T-helper 2 cell treated with Interferon-gamma antibody and Interleukin-4, amounts not matched to agents 5 μg/mL and 100 μg/mL, for 36 hours (primary cell): ENCODE measurements at regions not wholly inside any gene's neighbourhood (a gene's known extent, or its start where the extent isn't known, plus 50 kb on each side); places are given as distances from the start of the nearest gene placed in this dataset.

Experiments
- DNase-seq: peaks from one replicate; pipeline ENCODE4 v3.0.0; 2021; ENCODE audit warnings: low spot score
- H3K27ac Mint-ChIP-seq: one replicate; pipeline ENCODE4 v1.8.0; 2021; ENCODE audit warnings: mild to moderate bottlenecking, mixed read lengths
- H3K27me3 Mint-ChIP-seq: one replicate; pipeline ENCODE4 v1.8.0; 2021; ENCODE audit warnings: low read depth, mixed read lengths
- H3K36me3 Mint-ChIP-seq: one replicate; pipeline ENCODE4 v1.8.0; 2021; ENCODE audit warnings: low read depth, mixed read lengths
- H3K4me1 Mint-ChIP-seq: one replicate; pipeline ENCODE4 v1.8.0; 2021; ENCODE audit warnings: low read depth, mixed read lengths
- H3K4me3 Mint-ChIP-seq: one replicate; pipeline ENCODE4 v1.8.0; 2022; ENCODE audit warnings: mild to moderate bottlenecking, moderate library complexity, mixed read lengths
- H3K9me3 Mint-ChIP-seq: one replicate; pipeline ENCODE4 v1.8.0; 2021; ENCODE audit warnings: mixed read lengths

- no peaks in the 10 kb centered on the region for H3K36me3 Mint-ChIP-seq
- no peak overlapping the region for H3K4me3 Mint-ChIP-seq
- no peak overlapping the region for H3K27ac Mint-ChIP-seq
- peaks cover 3% of the 10 kb centered on the region for H3K4me1 Mint-ChIP-seq
- no peaks in the 10 kb centered on the region for H3K9me3 Mint-ChIP-seq
- DNase-seq: no peak
- peaks cover 19% of the 10 kb centered on the region for H3K27me3 Mint-ChIP-seq
These were observed 117.9 kb upstream of the EEPD1 start for GRCh38 chr7:36035186-36035585.

DNA sequence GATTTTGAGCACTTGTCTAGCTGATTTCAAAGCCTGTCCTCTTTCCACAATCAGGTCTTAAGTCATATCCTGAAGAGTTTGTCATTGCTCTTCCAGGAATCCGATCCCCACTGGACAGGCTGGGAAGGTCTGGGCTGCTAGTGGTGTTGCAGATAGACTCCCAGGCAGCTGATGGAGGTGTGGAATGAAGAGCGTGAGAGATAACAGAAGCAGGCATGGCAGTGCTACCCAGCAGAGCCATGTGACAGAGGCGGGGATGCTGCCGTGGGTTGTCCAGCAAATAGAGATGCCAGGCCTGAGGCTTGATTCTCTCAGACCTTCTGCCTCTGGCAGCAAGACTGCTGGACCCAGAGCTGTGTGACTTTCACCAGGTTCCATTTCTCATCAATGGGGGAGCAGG is 116.5 kb upstream of the EEPD1 start:
- no peak for DNase-seq
- H3K4me3 Mint-ChIP-seq: no peak overlapping the region
- peaks cover 16% of the 10 kb centered on the region for H3K27me3 Mint-ChIP-seq
- no peaks in the 10 kb centered on the region for H3K36me3 Mint-ChIP-seq
- H3K9me3 Mint-ChIP-seq: no peaks in the 10 kb centered on the region
- H3K27ac Mint-ChIP-seq: no peak overlapping the region
- H3K4me1 Mint-ChIP-seq: peaks cover 3% of the 10 kb centered on the region

- Mint-ChIP-seq H3K27me3 (peaks cover 14% of the 10 kb centered on the region), H3K9me3 (no peaks in the 10 kb centered on the region), H3K36me3 (no peaks in the 10 kb centered on the region), H3K4me3 (no peak overlapping the region), H3K27ac (no peak overlapping the region), H3K4me1 (peaks cover 3% of the 10 kb centered on the region)
- no peak for DNase-seq
These were observed 115.9 kb upstream of the EEPD1 start for GRCh38 chr7:36037121-36037662.

DNA sequence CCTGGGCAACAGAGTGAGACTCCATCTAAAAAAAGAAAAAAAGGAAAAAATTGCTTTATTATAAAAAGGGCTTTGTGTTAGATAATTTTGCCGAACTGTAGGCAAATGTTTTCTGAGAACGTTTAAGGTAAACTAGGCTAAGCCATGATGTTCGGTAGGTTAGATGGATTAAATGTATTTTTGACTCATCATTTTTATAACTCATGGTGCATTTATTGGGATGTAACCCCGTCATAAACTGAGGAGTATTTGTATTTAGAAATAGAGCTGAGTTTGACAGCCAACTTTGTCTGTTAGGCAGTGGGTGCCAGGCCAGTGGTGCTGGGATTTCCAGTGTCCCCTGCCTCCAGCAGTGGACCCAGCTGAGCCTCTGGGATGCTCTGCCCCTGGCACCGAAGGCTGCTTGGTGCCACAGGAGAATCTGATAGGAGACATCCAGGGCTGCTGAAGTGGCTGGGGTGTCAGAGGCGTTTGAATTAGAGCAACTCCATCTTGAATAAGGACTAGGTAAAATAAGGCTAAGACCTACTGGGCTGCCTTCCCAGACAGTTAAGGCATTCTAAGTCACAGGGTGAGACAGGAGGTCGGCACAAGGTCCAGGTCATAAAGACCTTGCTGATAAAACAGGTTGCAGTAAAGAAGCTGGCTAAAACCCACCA is 114.9 kb upstream of the EEPD1 start:
- Mint-ChIP-seq H3K4me1 (peaks cover 3% of the 10 kb centered on the region), H3K27ac (no peak overlapping the region), H3K27me3 (peaks cover 11% of the 10 kb centered on the region), H3K9me3 (no peaks in the 10 kb centered on the region), H3K36me3 (no peaks in the 10 kb centered on the region), H3K4me3 (no peak overlapping the region)
- no peak for DNase-seq

DNA sequence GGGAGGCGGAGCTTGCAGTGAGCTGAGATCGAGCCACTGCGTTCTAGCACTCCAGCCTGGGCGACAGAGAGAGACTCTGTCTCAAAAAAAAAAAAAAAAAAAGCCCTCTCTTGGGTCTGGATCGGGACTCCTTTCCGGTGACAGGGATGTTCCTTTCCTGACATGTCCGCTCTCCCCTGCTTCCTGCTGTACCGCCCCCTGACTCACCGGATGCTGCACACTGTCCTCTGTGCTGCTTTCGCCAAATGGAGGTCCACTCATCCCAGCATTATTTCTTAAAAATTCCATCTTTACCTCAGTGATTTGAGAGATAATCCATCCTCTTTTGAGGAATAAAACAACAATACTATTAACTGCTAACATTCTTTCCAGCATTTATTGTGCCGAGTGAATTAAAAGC is 113.8 kb upstream of the EEPD1 start:
- Mint-ChIP-seq H3K4me3 (no peak overlapping the region), H3K4me1 (peaks cover 3% of the 10 kb centered on the region), H3K9me3 (no peaks in the 10 kb centered on the region)

GRCh38 chr7:36039671-36040070 is 113.4 kb upstream of the EEPD1 start:
- Mint-ChIP-seq H3K36me3 (no peaks in the 10 kb centered on the region), H3K27ac (no peak overlapping the region), H3K4me1 (peaks cover 3% of the 10 kb centered on the region), H3K27me3 (peaks cover 5% of the 10 kb centered on the region), H3K4me3 (no peak overlapping the region), H3K9me3 (no peaks in the 10 kb centered on the region)
- DNase-seq: no peak

More for the DNA sequence above, 113.8 kb upstream of the EEPD1 start:
- Mint-ChIP-seq H3K27me3 (peaks cover 5% of the 10 kb centered on the region), H3K27ac (no peak overlapping the region), H3K36me3 (no peaks in the 10 kb centered on the region)
- DNase-seq: no peak

DNA sequence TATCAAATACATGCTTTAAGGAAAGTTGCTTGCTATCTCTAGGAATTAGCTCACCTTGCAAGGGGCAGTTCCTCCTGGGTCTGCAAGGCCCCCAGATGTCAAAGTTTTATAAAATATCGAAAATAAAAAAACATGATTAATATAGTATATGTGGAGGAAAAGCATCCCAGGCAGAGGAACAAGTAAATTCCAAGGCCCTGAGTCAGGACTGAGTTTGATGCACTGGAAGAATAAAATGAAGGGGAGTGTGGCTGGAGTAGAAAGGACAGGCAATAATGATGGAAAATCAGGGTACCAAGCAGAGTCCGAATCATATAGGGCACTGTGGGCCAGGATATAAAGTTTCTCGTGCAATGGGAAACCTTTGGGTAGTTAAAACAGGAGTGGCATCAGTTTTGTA is 112.4 kb upstream of the EEPD1 start:
- no peak for DNase-seq
- no peaks in the 10 kb centered on the region for H3K36me3 Mint-ChIP-seq
- no peaks in the 10 kb centered on the region for H3K9me3 Mint-ChIP-seq
- no peak overlapping the region for H3K4me3 Mint-ChIP-seq
- H3K4me1 Mint-ChIP-seq: peaks cover 3% of the 10 kb centered on the region
- peaks cover 6% of the 10 kb centered on the region for H3K27me3 Mint-ChIP-seq
- no peak overlapping the region for H3K27ac Mint-ChIP-seq

DNA sequence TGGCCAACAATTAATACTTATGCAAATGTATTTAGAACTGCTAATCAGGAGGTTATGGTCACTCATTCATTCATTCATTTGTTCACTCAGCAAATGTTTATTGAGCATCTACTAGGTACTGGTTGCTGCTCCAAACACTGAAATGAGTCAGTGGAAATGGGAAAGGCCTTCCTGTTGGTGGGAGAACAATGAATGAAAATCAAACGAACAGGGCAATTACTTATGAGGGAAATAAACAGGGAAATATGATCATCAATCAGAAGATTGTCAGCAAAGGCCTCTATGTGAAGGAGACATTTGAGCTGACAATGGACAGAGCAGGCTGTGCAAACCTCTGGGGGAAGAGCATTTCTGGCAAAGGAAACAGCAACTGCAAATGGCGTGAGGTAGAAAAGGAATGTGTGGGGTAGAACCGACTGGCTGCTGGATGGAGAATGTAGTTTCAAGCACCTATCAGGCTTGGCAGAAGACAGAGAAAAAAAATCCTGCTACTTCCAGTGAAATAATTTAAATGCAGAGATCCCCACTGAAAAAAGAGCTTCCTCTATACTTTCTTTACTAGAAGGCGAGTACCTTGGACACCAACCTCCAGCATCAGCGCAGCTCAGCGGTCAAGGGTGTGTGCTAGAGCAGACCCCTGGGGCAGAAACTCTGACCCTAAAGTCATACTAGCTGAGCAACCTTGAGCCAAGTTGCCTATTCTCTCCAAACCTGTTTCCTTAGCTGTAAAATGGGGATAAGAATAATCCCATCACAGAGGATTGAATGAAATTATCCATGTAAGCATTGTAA is 108.8 kb upstream of the EEPD1 start:
- no peaks in the 10 kb centered on the region for H3K36me3 Mint-ChIP-seq
- DNase-seq: no peak
- H3K27me3 Mint-ChIP-seq: peaks cover 2% of the 10 kb centered on the region
- no peaks in the 10 kb centered on the region for H3K4me1 Mint-ChIP-seq
- H3K9me3 Mint-ChIP-seq: no peaks in the 10 kb centered on the region
- H3K4me3 Mint-ChIP-seq: no peak overlapping the region
- no peak overlapping the region for H3K27ac Mint-ChIP-seq

DNA sequence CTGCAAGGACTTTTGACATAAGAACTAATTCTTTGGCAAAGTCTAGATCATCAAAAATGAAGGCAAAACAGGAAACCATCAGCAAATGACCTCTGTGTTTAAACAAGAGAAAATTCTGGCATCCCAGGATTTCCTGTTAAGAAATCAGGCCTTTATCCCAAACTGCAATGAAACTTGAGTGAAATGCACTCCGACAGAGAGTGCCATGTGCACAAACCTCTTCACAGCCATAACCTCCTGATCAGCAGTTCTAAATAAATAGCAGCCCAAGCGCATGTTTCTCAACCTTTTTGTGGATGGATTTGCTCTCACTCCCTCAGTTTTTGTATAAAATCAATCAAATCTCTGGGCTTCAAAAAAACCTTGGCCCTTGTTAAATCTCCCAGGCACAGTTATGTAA is 107.7 kb upstream of the EEPD1 start:
- no peak for DNase-seq
- no peaks in the 10 kb centered on the region for H3K9me3 Mint-ChIP-seq

DNA sequence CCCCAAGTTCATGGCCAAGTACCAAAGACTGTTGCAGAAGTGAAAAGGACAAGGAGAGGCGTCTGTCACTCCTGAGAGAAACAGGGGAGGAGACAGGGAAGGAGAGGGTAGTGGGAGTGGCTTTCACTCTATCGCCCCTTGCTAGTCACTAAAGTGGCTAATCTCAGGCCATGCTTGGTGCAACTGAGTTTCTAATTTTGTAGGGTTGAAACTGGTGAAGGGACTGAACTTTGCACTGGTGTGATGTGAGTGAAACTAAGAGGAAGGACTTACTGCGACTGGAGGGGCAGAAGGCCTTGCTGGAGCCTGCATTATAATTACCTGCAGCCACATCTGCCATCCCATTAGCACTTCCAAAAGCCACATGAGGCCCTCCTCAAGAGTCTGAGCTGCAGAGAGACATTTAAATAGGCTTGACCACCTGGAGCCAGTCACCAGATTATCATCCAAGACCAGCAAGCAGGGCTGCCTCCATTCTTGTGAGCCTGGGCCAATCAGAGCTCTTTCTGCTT is 107.2 kb upstream of the EEPD1 start:
- H3K4me1 Mint-ChIP-seq: no peaks in the 10 kb centered on the region

More for the DNA sequence above, 107.7 kb upstream of the EEPD1 start:
- Mint-ChIP-seq H3K4me1 (no peaks in the 10 kb centered on the region), H3K4me3 (no peak overlapping the region), H3K27ac (no peak overlapping the region), H3K27me3 (peaks cover 2% of the 10 kb centered on the region), H3K36me3 (no peaks in the 10 kb centered on the region)

DNA sequence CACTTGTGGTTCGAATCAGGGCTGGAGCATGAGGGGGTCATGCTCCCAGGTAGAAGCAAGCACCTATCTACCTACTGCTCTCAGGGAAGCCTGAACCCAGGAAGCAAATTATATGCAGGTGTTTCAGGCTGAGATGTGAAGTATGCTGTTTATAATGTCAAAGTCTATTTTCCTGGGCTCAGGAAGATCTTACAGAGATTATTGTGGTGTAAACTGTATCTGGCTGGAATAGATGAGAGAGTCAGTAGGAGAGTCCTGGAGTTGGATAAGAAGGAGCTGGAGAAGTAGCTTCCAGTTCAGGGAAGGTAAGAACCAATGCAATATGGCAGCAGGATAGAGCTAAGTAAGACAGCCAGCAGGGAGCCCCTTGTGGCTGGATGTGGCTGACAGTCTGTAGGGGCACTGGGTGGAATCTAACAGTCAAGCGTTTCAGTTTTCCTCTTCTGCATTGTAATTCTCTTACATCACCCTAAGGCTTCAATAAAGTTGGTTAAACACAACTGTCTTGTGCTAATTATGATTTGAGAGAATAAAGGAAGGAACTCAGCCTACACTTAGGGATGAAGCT is 105.9 kb upstream of the EEPD1 start:
- H3K4me3 Mint-ChIP-seq: no peak overlapping the region
- H3K4me1 Mint-ChIP-seq: no peaks in the 10 kb centered on the region
- DNase-seq: no peak
- no peaks in the 10 kb centered on the region for H3K36me3 Mint-ChIP-seq
- no peak overlapping the region for H3K27ac Mint-ChIP-seq
- peaks cover 7% of the 10 kb centered on the region for H3K27me3 Mint-ChIP-seq
- no peaks in the 10 kb centered on the region for H3K9me3 Mint-ChIP-seq

More for the DNA sequence above, 107.2 kb upstream of the EEPD1 start:
- Mint-ChIP-seq H3K9me3 (no peaks in the 10 kb centered on the region), H3K27me3 (peaks cover 2% of the 10 kb centered on the region), H3K27ac (no peak overlapping the region), H3K36me3 (no peaks in the 10 kb centered on the region), H3K4me3 (no peak overlapping the region)
- DNase-seq: no peak

DNA sequence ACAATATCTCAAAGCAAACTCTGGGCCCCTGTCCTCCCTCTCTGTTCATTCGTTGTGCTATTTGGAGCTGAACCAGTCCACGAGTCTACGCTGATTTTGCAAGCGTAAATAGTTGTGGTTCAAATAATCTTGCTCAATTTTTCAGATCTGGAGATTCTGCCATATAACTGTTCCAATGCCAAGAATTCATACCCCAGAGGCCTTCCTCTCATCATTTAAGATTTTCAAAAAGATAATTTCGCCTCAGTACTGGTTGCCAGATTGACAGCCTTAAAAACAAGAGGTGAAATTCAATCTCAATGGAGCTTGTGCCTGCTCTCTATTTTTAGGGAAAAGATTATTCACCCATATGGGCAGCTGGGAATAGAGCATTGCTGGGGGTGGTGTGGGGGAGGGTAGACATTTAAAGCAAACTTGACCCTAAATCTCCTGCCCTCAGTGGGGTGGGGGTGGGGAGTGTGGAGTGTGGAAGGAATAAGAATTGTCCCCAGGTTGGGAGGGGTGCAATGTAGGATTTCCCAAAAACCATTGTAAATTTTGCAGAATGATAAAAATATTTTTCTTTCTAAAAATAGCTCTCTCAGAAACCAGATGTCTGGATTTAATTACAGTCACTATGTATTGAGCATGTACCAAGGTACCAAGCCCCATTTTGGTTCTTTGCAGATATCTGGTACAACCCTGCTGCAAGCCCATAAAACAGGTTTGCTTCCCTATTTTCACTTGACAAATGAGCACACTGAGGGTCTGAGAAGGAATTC is 104.7 kb upstream of the EEPD1 start:
- Mint-ChIP-seq H3K27ac (no peak overlapping the region), H3K36me3 (no peaks in the 10 kb centered on the region), H3K9me3 (no peaks in the 10 kb centered on the region), H3K4me1 (no peaks in the 10 kb centered on the region), H3K4me3 (no peak overlapping the region), H3K27me3 (peaks cover 7% of the 10 kb centered on the region)
- no peak for DNase-seq

DNA sequence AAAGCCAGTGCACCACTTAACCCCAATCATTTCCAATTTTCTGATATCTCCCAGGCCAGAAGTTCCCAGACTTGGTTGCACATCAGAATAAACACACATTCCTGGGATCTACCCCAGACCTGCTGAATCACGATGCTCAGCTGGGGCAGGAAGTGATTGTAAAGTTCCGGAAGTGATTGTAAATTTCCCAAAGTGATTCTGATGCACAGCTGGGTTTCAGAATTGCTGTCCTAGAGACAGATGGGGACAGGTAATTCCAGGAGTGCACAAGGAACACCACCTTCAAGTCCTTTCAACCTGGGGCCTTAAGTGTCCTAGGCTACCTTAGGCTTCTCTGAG is 104.2 kb upstream of the EEPD1 start:
- no peak for DNase-seq
- no peaks in the 10 kb centered on the region for H3K36me3 Mint-ChIP-seq
- no peak overlapping the region for H3K4me3 Mint-ChIP-seq
- no peaks in the 10 kb centered on the region for H3K4me1 Mint-ChIP-seq
- no peak overlapping the region for H3K27ac Mint-ChIP-seq
- no peaks in the 10 kb centered on the region for H3K9me3 Mint-ChIP-seq
- H3K27me3 Mint-ChIP-seq: peaks cover 7% of the 10 kb centered on the region
